Left colon (tissue), 2 donors: ENCODE measurements at regions not wholly inside any gene's neighbourhood (a gene's known extent, or its start where the extent isn't known, plus 50 kb on each side); places are given as distances from the start of the nearest gene placed in this dataset.
"Not testable (repeated sequence)": the region's sequence is repeated elsewhere in the genome, so short reads cannot be mapped to it uniquely, and the experiment has no call there.

Experiments
- ATAC-seq: fragments of 200-7000 bp; cut with Tn5 transposase; one replicate; pipeline ENCODE4 v1.9.1; 2020; ENCODE audit warnings: mild to moderate bottlenecking, moderate library complexity
- DNase-seq, 2 donors: peaks; one replicate each; pipeline ENCODE4 v3.0.0-alpha.2; 2020
- intact Hi-C, 2 donors: fragments of 100-400 bp; cut with DNase I in 1 of 2; cut with micrococcal nuclease in 1 of 2; formaldehyde crosslinking; loops; one replicate each; pipeline versions ENCODE4 v1.11.2 to v1.14.0; 2022; cut with DNase I, micrococcal nuclease
- donor health status: DM: no; HTN: no; CAD: no.
- donor health status: DM: yes; HTN: yes; CAD: no.

DNA sequence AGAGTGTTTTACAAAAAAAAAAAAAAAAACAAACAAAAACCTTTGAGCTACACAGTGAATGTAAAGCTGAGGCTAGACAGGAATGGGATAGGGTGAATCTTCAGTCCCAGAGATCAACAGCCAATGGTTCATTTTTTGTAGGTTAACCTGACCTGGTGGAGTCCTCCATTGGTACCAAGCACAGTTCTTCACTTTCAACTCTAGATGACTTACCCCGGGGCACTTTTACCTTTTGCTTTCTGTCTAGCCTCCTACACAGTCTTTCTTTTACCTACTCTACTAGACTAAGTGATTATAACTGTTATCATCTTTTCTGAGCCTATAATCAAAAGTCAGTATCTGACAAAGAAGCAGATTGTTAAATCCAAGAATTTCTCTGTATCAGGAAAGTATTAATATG is 50.9 kb downstream of the ANXA2R start:
- ATAC-seq (no peak), DNase-seq (no peak)
- intact Hi-C loops = no loop called here

DNA sequence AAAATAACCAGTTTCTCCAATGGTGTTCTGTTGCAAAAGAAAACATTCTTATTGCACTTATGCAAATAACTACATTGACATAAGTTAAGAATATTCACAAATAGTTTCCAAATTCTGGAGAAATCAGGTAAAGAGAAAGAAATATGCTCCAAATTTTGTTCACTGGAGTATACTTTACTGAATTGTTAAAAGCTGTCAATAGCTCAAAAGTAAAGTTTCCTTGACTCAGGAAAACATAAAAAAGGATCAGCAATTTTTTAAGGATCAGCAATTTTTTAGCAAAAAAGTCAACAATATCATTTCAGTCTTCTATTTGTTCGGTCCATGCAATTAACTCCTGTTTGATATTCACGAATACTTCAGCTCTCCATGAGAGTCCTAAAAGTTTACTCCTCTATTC is 51.6 kb downstream of the ANXA2R start:
- intact Hi-C loops = no loop called here
- DNase-seq = no peak
- no peak for ATAC-seq

DNA sequence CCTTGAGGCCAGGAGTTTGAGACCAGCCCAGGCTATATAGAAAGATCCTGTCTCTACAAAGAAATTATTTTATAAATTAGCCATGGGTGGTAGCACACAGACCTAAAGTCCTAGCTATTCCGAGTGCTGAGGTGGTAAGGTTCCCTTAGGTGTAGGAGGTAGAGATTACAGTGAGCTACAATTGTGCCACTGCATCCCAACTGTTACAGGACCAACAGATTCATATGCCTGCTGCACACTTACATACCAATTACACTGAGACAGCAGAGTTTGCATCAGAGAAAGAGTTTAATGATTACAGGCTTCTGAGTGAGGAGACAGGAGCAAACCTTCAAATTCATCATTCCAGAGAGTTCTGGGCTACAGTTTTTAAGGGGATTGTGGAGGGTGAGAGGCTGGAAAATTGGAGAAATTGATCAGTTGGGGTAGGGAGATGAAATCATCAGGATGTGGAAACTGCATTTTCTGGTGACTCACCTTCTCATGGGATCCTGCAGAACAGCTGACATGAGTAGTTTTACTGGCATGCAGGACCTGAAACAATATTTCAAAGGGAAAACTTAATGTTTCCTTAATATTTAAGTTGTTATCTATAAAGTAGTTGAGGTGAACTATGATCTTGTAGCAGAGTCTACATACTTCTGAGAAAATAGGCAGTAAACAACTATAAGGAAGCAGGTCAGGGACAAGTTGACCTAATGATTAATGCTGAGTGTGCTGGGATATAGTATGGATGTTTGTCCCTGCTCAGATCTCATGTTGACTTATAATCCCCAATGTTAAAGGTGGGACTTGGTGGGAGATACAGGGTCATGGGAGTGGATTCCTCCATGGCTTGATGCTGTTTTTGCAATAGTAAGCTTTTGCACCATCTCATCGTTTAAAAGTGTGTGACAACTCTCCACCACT is 54.7 kb downstream of the ANXA2R start:
- DNase-seq (no peak), ATAC-seq (no peak)
- intact Hi-C loops = no loop called here

DNA sequence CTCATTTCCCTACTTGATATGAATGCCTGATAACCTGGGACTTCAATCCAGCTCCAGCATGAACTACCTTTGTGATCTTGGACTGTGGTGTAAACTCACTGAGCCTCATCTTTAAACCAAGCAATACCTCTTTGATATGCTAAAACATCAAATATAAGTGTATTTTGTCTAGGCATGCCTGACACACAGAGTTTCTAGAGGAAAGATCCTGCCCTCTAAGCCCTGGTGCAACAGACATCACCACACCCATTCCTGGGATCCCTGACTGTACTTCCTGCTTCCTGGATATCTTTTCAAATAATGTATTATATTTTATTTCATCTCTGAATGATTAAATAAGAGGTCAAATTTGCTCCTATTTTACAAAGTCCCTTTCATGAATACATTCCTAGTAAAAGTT is 55.8 kb downstream of the ANXA2R start:
- DNase-seq = no peak
- intact Hi-C loops = no loop called here

DNA sequence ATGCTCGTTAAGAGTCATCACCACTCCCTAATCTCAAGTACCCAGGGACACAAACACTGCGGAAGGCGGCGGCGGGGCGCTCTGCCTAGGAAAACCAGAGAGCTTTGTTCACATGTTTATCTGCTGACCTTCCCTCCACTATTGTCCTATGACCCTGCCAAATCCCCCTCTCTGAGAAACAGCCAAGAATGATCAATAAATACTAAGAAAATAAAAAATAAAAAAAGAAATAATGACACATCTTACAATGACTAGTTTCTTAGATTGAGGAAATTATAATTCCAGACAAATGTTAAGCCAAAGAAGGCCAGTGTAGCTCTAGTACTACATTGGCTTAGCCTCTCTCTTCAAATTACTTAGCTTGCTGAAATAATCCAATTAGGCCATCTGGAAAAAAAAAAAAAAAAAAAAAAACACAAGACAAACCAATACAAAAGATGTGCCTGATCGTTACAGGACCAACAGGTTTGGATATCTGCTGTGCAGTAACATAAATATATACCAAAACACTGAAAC is 58.0 kb downstream of the ANXA2R start:
- DNase-seq = no peak
- intact Hi-C loops = no loop called here
- ATAC-seq = no peak

More for the DNA sequence above, 55.8 kb downstream of the ANXA2R start:
- ATAC-seq = peak; percentile 62

DNA sequence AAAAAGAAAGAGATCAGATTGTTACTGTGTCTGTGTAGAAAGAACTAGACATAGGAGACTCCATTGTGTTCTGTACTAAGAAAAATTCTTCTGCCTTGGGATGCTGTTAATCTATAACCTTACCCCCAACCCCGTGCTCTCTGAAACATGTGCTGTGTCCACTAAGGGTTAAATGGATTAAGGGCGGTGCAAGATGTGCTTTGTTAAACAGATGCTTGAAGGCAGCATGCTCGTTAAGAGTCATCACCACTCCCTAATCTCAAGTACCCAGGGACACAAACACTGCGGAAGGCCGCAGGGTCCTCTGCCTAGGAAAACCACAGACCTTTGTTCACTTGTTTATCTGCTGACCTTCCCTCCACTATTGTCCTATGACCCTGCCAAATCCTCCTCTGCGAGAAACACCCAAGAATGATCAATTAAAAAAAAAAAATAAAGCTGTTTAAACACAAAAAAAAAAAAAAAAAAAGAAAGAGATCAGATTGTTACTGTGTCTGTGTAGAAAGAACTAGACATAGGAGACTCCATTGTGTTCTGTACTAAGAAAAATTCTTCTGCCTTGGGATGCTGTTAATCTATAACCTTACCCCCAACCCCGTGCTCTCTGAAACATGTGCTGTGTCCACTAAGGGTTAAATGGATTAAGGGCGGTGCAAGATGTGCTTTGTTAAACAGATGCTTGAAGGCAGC is 58.6 kb downstream of the ANXA2R start:
- DNase-seq, intact Hi-C loops, ATAC-seq: not testable (repeated sequence)

DNA sequence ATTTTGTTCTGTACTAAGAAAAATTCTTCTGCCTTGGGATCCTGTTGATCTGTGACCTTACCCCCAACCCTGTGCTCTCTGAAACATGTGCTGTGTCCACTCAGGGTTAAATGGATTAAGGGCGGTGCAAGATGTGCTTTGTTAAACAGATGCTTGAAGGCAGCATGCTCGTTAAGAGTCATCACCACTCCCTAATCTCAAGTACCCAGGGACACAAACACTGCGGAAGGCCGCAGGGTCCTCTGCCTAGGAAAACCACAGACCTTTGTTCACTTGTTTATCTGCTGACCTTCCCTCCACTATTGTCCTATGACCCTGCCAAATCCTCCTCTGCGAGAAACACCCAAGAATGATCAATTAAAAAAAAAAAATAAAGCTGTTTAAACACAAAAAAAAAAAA is 59.1 kb downstream of the ANXA2R start:
- ATAC-seq, intact Hi-C loops, DNase-seq: not testable (repeated sequence)

DNA sequence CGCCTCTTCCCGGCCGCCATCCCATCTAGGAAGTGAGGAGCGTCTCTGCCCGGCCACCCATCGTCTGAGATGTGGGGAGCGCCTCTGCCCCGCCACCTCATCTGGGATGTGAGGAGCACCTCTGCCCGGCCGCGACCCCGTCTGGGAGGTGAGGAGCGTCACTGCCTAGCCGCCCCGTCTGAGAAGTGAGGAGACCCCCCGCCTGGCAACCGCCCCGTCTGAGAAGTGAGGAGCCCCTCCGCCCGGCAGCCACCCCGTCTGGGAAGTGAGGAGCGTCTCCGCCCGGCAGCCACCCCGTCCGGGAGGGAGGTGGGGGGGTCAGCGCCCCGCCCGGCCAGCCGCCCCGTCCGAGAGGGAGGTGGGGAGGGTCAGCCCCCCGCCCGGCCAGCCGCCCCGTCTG is 59.7 kb downstream of the ANXA2R start:
- intact Hi-C loops, ATAC-seq, DNase-seq: not testable (repeated sequence)

DNA sequence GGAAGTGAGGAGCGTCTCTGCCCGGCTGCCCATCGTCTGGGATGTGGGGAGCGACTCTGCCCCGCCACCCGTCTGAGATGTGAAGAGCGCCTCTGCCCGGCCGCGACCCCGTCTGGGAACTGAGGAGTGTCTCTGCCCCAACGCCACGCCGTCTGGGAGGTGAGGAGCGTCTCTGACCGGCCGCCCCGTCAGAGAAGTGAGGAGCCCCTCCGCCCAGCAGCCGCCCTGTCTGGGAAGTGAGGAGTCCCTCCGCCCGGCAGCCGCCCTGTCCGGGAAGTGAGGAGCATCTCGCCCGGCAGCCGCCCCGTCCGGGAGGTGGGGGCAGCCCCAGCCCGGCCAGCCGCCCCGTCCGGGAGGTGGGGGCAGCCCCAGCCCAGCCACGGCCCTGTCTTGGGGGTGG is 60.9 kb downstream of the ANXA2R start:
- ATAC-seq, intact Hi-C loops, DNase-seq: not testable (repeated sequence)

DNA sequence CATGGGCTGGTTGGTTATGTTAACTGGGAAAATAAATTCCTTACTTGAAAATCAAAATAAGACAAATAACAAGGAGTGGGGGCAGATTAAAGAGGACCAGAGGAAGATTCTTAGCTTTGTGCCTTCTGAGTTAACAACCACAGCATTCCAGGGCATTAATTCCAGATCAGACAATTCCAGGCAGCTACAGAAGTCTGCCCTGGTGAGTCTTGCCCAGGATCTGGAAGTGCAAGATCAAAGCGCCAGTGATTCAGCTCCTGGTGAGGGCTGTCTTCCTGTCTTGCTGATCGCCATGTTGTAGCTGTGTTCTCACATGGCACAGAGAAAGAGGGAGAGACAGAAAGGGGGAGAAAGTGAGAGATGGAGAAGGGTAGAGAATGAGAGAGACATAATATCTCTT is 65.6 kb downstream of the ANXA2R start:
- intact Hi-C loops = no loop called here
- ATAC-seq (no peak), DNase-seq (no peak)

DNA sequence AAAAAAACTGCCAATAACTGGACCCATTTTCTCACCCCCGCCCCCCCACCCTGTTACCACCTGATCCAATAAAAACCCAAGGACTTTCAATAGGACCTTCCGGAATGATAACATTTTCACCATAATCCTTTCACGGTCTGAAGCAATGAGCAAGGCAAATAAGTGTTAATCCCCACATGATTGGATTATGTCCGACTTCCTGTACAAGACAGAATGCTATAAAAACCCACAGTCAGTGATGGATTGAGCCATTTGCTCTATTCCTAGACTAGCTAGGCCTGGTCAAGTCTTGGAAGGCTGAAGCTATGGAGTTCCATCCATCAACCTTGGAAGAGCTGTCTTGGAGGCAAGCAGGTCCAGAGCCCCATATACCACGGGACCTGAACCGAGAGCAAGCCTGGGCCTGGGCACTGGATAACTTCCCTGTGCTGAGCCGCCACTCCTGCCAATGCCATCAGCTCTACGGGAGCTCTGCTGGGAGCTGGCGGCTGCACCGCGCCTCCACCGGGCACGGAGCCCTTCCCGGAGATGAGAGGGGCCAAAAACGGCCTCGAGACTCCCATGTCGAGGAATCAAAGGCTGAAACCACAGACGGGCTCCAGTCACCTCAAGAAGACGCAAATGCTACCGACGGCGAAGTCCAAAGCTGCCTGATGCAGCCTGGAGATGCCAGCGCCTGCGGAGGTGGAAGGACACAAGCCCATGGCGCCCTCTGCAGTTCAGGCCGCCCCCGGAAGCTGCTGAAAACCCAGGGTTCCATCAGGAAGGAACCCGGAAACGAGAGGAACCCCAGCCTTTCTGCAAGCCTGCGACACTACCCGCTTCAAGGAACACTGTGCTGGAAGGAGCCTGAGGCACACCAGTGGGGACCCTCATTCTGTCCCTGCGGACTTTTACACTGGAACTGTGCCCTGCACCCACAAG is 69.2 kb downstream of the ANXA2R start:
- intact Hi-C loops = no loop called here
- ATAC-seq (no peak), DNase-seq (no peak)

DNA sequence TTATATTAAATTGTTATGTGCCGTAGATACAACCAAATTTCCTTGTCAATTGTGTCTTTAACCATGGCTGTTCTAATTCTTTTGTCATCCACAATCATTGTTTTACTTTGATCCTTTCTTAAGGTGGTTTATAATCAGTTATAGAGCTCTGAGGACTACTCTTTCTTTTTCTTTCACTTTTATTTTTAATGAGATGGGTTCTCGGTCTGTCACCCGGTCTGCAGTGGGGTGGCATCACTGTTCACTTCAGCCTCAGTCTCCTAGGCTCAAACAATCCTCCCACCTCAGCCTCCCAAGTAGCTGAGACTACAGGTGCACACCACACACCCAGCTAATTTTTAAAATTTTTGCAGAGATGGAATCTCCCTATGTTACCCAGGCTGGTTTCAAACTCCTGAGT is 74.2 kb downstream of the ANXA2R start:
- ATAC-seq (no peak), DNase-seq (no peak)
- intact Hi-C loops = no loop called here

DNA sequence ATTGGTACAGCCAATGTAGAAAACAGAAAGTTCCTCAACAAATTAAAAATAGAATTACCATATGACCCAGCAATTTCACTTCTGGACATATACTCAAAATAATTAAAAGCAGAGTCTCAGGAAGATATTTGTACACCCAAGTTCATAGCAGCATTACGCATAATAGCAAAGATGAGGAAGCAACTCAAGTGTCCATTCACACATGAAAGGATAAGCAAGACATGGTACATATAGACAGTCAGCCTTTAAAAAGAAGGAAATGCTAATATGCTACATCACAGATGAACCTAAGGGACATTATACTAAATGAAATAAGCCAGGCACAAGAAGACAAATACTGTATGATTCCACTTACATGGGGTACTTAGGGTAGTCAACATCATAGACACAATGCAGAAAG is 76.7 kb downstream of the ANXA2R start:
- intact Hi-C loops = no loop called here
- DNase-seq (no peak), ATAC-seq (no peak)

DNA sequence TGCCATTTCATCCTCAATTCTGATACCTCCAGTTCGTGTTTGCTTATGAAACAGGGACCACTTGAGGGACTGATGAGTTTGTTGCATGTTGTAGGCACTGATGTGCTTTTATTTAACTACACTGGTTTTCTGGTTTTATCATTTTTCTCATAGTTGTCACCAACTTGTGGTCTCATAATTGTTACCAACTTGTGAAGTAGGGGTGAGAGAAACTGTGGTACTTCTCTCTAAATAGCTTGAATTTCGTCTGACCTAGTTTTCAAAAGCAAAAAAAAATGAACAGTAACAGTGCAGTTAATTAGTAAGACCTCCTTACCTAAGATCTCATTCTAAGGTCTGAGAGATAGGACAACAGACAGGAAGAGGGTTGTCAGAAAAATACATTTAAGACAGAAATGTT is 78.0 kb downstream of the ANXA2R start:
- intact Hi-C loops = no loop called here
- ATAC-seq = no peak
- DNase-seq = no peak

DNA sequence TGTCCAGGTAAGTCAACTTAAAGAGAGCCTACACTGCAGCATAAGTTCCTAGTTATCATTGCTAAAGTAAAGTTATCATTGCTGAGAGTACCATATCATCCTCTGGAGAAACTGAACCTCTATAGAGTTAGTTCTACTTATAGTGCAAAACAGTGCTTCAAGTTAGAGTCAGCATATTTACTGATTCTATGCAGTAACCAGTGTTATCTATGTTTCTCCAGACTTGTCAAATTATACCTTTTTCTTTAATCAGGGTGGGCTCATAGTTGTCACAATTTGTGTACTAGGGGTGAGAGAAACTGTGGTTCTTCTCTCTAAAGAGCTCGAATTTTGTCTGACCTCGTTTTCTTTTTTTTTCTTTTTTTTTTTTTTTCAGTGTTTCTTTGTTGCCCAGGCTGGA is 79.6 kb downstream of the ANXA2R start:
- ATAC-seq (no peak), DNase-seq (no peak)
- intact Hi-C loops = no loop called here

DNA sequence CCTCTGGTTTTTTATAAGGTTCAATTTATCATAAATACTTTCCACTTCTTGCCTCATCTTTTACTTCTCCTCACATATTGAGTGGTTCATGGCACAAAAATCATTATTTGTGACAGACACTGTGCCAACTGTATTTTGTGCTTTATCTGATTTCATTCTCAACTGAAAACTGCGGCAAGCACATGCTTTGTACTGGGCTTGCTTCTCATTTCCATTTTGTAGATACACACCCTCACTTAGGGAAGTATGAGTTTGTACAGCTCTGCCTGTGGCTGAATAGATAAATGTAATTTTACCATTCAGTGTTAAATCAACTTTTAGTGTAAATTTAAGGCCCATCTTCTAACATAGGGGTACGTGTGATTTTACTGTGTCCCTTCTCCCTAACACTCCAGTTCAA is 83.6 kb downstream of the ANXA2R start:
- DNase-seq (no peak), ATAC-seq (no peak)
- intact Hi-C loops = no loop called here

DNA sequence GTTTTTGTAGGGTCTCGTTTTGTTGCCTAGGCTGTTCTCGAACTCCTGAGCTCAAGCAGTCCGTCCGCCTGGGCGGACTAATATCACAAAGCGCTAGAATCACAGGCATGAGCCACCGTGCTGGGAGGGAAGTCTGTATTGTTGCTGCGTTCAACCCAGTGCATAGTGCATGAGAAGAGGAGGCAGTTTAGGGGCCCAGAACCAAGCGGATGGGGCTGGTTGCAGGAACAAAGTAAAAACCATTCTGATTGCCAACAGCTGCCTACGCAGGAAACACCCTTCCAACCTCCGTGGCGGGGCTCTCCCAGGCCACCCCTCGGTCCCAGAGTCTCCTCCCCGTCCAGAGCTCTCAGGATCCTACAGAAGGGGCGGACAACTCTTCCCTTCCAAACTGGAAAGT is 87.1 kb downstream of the ANXA2R start:
- intact Hi-C loops = loop anchor here in 1 of 2 donors (5.0 kb wide), 1 partner anchor 44 kb away; no protein-coding TSS in a partner anchor
- DNase-seq (no peak), ATAC-seq (no peak)

DNA sequence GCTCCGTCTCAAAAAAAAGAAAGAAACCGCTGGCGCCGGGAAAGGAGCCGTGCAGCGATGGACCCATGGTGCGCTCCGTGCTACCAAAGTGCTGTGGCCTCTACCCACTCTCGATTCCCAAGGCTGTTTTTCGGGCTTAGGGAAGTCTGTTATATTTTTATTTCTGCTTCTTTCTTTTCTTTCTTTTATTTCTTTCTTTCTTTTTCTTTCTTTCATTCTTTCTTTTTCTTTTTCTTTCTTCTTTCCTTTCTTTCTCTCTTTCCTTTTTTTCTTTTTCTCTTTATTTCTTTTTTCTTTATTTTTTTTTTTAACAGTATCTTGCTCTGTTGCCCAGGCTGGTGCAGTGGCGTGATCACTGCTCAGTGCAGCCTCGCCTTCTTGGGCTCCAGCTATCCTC is 87.5 kb downstream of the ANXA2R start:
- intact Hi-C loops = loop anchor here in 1 of 2 donors (5.0 kb wide), 1 partner anchor 45 kb away; no protein-coding TSS in a partner anchor
- ATAC-seq = no peak

More for the DNA sequence above, 87.5 kb downstream of the ANXA2R start:
- DNase-seq = no peak
